ENCODE measurements at regions not wholly inside any gene's neighbourhood (a gene's known extent, or its start where the extent isn't known, plus 50 kb on each side); places are given as distances from the start of the nearest gene placed in this dataset.

DNA sequence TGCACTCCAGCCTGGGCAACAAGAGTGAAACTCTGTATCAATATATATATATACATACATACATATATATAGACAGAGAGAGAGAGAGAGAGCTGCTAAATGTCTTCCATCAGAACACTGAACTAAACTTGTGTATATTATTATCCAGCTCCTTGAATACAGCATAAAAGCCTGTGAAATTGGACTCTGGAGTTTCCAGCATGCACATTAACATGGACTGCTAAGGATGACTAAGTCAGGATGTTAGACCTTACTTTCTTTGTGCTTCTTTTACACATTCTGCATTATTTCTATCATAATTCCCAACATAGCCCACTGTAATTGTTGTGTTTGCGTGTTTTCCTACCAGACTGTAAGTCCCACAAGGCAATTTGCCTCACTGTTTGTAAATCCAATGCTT, 259.1 kb downstream of the TGFB2 start:
- POLR2A ChIA-PET, result no interaction called here
- no peak overlapping the region for H3K4me2 ChIP-seq (ENCODE audit: insufficient read depth, low read length)
- H3K4me1 ChIP-seq (replicated peaks in 1 of 2; ENCODE audit: control insufficient read depth in 2 of 2, insufficient read depth in 2 of 2, low read length in 2 of 2), result no peaks in the 10 kb centered on the region
- H3K4me3 ChIP-seq, result no peak overlapping the region
- H3K9ac ChIP-seq (ENCODE audit: insufficient read depth in 1 of 2, low read depth in 2 of 2, low read length in 2 of 2), result no peak overlapping the region
- FAIRE-seq (no peak), DNase-seq (ENCODE audit: extremely low read depth in 1 of 4, low spot score in 3 of 4) (no peak), ATAC-seq (no peak)
- TF ChIP-seq KAT8 (IDR thresholded peaks at IDR 0.05; ENCODE audit: low read depth) (no peak), TBL1XR1 (IDR thresholded peaks at IDR 0.05; ENCODE audit: low read length in 2 of 2) (no peak), HDGF (IDR thresholded peaks at IDR 0.05) (no peak), ZNF586 (CRISPR knock-in tag; conservative IDR thresholded peaks at IDR 0.05) (no peak), ELF4 (CRISPR knock-in tag; IDR thresholded peaks at IDR 0.05) (no peak)
- TF ChIP-seq, protein P1, sequence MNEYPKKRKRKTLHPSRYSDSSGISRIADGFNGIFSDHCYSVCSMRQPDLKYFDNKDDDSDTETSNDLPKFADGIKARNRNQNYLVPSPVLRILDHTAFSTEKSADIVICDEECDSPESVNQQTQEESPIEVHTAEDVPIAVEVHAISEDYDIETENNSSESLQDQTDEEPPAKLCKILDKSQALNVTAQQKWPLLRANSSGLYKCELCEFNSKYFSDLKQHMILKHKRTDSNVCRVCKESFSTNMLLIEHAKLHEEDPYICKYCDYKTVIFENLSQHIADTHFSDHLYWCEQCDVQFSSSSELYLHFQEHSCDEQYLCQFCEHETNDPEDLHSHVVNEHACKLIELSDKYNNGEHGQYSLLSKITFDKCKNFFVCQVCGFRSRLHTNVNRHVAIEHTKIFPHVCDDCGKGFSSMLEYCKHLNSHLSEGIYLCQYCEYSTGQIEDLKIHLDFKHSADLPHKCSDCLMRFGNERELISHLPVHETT (CRISPR knock-in tag; conservative IDR thresholded peaks at IDR 0.05 in 1 of 2, IDR thresholded peaks at IDR 0.05 in 1 of 2), result no peak
- no TSS peak for BruUV-seq (replicated peaks)
- H3K9me1 ChIP-seq (ENCODE audit: control insufficient read depth, insufficient read depth, low read length), result no peaks in the 10 kb centered on the region
- no peaks in the 10 kb centered on the region for H3K9me3 ChIP-seq (replicated peaks; ENCODE audit: control insufficient read depth, insufficient read depth, low read depth, low read length)
- no peaks in the 10 kb centered on the region for H3K36me3 ChIP-seq (ENCODE audit: control insufficient read depth, insufficient read depth, low read length)
- no peaks in the 10 kb centered on the region for H3K27me3 ChIP-seq (ENCODE audit: control insufficient read depth in 2 of 2, insufficient read depth in 2 of 2, low read length in 2 of 2)
- WGBS (ENCODE audit: insufficient coverage, low coverage, missing lambda C conversion rate), result 0% methylated on average over 1 of the region's 1 CpG
- no peak overlapping the region for H3K27ac ChIP-seq (ENCODE audit: extremely low read depth, low read depth, low read length)
- H2AFZ ChIP-seq (ENCODE audit: low read depth, low read length), result no peak overlapping the region
- no peaks in the 10 kb centered on the region for H4K20me1 ChIP-seq (replicated peaks; ENCODE audit: control insufficient read depth, insufficient read depth, low read length)
- no peaks in the 10 kb centered on the region for H3K79me2 ChIP-seq (ENCODE audit: control insufficient read depth, insufficient read depth, low read length)
- intact Hi-C loops (cut with micrococcal nuclease) (no loop called here), in situ Hi-C loops (cut with MboI) (no loop called here)
- CTCF ChIA-PET (ENCODE audit: low intra/inter-chr PET ratio), result no interaction called here
